ENCODE measurements at regions not wholly inside any gene's neighbourhood (a gene's known extent, or its start where the extent isn't known, plus 50 kb on each side); places are given as distances from the start of the nearest gene placed in this dataset.
"Not testable (repeated sequence)": the region's sequence is repeated elsewhere in the genome, so short reads cannot be mapped to it uniquely, and the experiment has no call there.

DNA sequence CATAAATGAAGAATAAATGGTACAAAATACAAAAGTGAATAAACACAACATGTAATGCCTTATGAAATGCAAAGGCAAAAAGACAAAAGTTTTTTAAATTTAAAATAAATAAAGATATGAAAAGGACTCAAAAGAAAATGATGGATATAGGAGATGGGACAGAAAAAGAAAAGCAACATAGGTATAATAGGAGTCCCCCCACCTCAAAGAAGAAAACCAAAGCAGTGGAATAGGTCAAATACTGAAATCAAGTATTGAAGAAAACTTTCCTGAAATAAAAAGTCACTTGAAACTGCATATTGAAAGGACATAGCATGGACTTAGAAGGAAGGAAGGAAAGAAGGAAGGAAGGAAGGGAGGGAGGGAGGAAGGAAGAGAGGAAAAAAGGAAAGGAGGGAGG lies 110.0 kb upstream of the FAM204A start:
- TF ChIP-seq JUND (IDR thresholded peaks at IDR 0.05; ENCODE audit: low read depth): no peak
- DNase-seq (ENCODE audit: low read depth in 1 of 2, low spot score in 1 of 2): no peak
- in situ Hi-C loops (cut with HindIII; ENCODE audit: low pct_unique_long_range_greater_than_20kb, low sequenced_read_pairs): no loop called here

DNA sequence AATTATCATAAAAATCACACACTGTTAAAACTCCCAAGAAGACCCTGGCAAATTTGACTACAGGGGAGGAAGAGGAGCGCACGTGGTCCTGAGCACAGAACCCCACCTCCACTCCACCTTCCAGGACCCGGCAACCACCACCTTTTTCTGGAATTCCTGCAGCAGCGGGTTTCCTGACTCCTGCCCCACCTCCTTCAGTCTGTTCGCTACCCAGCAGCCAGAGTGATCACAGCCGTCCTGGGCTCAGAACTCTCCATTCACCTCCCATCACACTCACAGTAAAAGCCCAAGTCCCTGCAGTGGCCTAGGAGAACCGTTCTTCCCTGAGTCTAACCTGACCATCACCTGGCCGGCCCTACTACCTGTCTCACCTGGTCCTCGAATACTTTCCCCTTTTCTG lies 107.4 kb upstream of the FAM204A start:
- no peak for TF ChIP-seq JUND (IDR thresholded peaks at IDR 0.05; ENCODE audit: low read depth)
- in situ Hi-C loops (cut with HindIII; ENCODE audit: low pct_unique_long_range_greater_than_20kb, low sequenced_read_pairs): no loop called here
- DNase-seq (ENCODE audit: low read depth in 1 of 2, low spot score in 1 of 2): no peak

DNA sequence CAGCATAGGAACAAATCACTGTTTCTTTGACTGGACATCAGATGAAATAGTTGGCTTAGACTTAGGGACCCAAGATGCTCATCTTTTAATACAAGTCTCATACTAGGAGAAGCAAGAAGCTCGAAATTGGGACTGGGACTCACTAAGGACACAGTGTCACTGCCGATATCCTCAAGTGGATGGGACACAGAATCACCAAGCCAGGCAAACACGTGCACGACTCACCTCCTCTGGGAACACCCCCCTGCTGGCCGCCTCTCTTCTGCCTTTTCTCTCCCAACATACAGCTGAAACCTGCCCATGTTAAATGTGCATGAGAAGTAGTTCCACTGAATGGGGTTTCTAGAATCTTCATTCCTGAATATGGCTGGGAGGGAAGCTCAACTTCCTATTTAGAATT lies 106.6 kb upstream of the FAM204A start:
- DNase-seq (ENCODE audit: low read depth in 1 of 2, low spot score in 1 of 2): no peak
- in situ Hi-C loops (cut with HindIII; ENCODE audit: low pct_unique_long_range_greater_than_20kb, low sequenced_read_pairs): no loop called here
- no peak for TF ChIP-seq JUND (IDR thresholded peaks at IDR 0.05; ENCODE audit: low read depth)

DNA sequence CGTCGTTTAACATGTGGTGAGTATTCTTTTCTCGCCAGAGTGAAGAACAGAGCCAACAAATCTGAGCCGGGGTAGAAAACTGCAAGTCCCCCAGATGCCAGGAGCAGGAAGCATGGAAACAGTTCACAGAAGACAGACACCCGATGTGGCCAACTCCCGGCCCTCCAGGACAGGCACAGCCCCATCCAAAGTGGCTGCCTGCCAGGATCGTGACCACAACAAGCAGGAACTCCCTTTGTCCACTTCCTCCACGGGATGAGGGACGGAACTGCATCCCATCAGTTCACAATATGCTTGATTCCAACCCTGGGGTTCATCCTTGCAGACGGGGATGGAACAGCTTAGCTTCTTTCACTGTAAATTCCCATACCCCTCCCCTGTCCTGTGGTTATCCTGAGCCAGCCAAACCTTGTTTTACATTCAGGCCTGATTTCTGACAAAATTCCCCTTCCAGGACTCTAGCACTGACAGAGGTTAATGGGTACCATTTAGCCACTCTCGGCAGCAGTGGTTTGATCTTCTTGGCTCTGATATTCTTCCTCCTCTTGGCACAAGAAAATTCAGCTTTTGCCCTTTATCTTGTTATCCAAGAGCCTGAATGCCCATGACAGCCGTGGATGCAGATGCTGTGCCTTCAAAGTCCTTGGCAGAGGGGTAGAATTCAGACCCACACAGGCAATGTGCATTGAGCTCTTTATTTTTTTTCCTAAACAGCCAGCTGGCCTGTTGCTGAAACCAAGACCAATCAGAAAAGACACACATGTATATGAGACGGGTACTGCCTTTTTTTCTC lies 105.5 kb upstream of the FAM204A start:
- in situ Hi-C loops (cut with HindIII; ENCODE audit: low pct_unique_long_range_greater_than_20kb, low sequenced_read_pairs): no loop called here
- peak in 1 of 2 experiments; percentile 12 for DNase-seq (ENCODE audit: low read depth in 1 of 2, low spot score in 1 of 2)
- TF ChIP-seq JUND (IDR thresholded peaks at IDR 0.05; ENCODE audit: low read depth): no peak

DNA sequence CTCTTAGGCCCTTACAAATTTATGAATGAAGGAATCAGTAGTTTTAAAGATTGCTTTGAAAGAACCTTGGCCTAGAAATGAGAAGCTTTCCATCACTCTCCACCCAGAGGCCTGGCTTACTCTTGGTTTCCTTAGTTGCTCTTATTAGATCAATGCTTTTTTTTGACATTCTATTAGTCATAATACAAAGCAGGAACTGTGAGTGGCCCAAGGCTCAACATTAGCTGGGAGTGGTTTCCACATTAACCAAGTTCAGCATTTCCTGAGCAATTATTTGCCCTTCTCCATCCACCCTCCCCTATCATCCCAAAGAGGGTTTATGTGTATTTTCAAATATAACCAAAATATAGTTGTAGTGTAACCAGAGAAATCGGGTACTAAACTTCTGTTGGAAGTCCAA lies 103.4 kb upstream of the FAM204A start:
- no peak for TF ChIP-seq JUND (IDR thresholded peaks at IDR 0.05; ENCODE audit: low read depth)
- in situ Hi-C loops (cut with HindIII; ENCODE audit: low pct_unique_long_range_greater_than_20kb, low sequenced_read_pairs): no loop called here
- no peak for DNase-seq (ENCODE audit: low read depth in 1 of 2, low spot score in 1 of 2)

DNA sequence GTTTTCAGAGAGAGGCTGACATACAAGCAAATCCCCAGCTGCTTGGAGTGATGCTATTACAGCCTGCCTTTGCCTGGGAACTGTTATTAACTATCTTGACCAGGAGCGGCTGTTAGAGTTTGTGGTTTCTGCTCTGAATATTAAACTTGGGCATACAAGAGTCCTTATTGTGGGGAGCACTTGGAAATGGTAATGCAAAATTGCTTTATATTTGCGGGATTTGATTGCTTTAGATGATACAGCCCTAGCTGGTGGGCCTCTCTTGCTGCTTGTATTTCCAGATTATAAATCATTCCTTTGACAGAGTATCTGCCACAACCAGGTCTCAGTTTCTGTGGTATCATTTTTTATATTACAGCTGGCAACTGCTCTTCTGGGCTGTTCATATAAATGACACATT lies 101.9 kb upstream of the FAM204A start:
- DNase-seq (ENCODE audit: low read depth in 1 of 2, low spot score in 1 of 2): no peak
- TF ChIP-seq JUND (IDR thresholded peaks at IDR 0.05; ENCODE audit: low read depth): no peak
- in situ Hi-C loops (cut with HindIII; ENCODE audit: low pct_unique_long_range_greater_than_20kb, low sequenced_read_pairs): no loop called here

DNA sequence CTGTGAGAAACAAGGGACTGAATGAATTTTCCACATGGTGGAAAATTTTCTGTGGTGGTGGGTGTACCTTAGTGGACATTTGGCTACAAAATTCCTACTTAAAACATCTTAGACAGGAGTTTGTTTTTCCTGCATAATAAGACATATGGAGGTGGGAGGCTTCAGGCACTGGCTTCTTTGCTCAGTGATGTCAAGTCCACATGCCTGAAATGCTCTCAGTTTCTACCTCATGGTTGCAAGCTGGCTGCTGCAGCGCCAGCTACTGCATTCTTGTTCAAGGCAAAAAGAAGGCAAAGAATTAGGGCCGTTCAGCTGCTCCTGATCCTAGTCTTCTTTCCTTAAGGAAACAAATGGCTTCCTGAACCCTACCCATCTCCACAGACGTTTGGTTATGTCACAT lies 99.9 kb upstream of the FAM204A start:
- TF ChIP-seq JUND (IDR thresholded peaks at IDR 0.05; ENCODE audit: low read depth): no peak
- in situ Hi-C loops (cut with HindIII; ENCODE audit: low pct_unique_long_range_greater_than_20kb, low sequenced_read_pairs): no loop called here
- no peak for DNase-seq (ENCODE audit: low read depth in 1 of 2, low spot score in 1 of 2)

DNA sequence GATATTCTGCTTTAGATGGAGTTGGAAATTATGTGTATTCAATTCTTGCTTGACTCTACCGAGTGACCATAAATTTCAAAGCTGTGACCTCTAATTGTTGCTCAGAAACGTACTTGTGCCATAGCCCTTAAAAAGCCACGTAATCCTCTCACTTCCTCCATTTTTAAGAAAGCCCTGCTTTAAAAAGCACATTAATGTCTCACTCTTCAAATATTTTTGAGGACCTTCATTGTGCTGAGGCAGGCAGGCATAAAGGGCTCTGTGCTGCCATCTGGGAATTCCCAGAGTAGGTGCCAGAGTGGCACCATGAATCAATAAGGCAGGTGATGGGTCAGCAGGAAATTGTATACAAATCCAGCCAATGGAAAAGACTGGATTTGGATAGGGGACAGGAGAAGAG lies 97.7 kb upstream of the FAM204A start:
- in situ Hi-C loops (cut with HindIII; ENCODE audit: low pct_unique_long_range_greater_than_20kb, low sequenced_read_pairs): no loop called here
- TF ChIP-seq JUND (IDR thresholded peaks at IDR 0.05; ENCODE audit: low read depth): no peak
- no peak for DNase-seq (ENCODE audit: low read depth in 1 of 2, low spot score in 1 of 2)

DNA sequence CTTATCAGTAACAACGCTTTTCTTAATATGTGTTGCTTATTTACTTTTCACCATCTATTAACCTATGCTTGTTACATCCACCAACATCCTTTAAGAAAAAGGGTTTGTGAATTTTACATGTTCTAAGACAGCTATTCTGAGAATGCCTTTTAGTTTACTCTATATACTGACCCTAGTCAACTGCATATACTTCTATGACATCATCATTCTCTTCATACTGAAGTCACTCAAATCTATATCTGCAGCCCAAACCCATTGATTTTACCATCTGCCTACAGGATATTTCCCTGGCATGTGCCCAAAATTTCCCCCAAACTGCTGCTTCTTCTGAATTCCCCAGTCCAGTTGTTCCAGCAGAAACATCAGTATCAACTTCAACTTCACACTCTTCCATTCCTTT lies 94.6 kb upstream of the FAM204A start:
- no peak for TF ChIP-seq JUND (IDR thresholded peaks at IDR 0.05; ENCODE audit: low read depth)
- in situ Hi-C loops (cut with HindIII; ENCODE audit: low pct_unique_long_range_greater_than_20kb, low sequenced_read_pairs): no loop called here
- DNase-seq (ENCODE audit: low read depth in 1 of 2, low spot score in 1 of 2): no peak

DNA sequence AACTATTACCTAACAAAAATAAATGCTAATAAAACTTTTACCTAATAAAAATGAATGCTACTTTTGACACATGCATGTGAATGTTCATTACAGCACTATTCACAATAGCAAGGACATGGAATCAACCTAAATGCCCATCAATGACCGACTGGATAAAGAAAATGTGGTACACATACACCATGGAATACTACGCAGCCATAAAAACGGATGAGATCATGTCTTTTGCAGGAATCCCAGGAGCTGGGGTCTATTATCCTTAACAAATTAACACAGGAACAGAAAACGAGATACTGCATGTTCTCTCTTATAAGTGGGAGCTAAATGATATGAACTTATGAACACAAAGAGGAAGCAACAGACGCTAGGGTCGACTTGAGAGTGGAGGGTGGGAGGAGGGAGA lies 88.1 kb upstream of the FAM204A start:
- no peak for TF ChIP-seq JUND (IDR thresholded peaks at IDR 0.05; ENCODE audit: low read depth)
- in situ Hi-C loops (cut with HindIII; ENCODE audit: low pct_unique_long_range_greater_than_20kb, low sequenced_read_pairs): no loop called here
- no peak for DNase-seq (ENCODE audit: low read depth in 1 of 2, low spot score in 1 of 2)

DNA sequence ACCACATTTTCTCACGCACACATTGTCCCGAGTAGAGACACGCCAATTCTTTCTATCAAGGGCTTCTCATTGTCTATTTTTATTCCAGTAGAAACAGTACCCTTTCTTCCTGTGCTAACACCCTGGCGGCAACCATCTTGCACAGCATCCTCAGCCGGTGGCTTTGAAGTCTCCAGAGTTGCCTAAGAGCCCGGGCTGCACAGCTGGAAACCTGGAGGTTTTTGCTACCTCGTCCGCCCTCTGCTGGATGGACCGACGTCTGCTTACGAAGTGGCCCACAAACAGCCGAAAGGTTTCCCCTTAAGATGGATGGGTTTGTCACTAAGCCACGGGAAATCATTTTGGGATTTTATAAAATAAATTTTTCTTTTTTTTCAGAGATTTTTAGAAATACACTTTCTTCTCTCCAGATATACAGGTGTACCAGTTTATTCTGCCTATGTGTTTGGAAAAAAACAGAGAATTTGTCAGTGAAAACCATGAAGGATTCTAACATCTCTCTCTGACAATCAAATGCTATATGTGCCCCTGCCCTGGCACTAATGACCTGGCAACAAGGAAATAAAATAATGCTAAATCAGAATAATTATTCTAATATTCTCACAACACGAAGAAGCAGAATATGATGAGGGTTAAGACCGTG lies 81.8 kb upstream of the FAM204A start:
- TF ChIP-seq JUND (IDR thresholded peaks at IDR 0.05; ENCODE audit: low read depth): no peak
- in situ Hi-C loops (cut with HindIII; ENCODE audit: low pct_unique_long_range_greater_than_20kb, low sequenced_read_pairs): no loop called here
- DNase-seq (ENCODE audit: low read depth in 1 of 2, low spot score in 1 of 2): peak; percentile 23 to 90

DNA sequence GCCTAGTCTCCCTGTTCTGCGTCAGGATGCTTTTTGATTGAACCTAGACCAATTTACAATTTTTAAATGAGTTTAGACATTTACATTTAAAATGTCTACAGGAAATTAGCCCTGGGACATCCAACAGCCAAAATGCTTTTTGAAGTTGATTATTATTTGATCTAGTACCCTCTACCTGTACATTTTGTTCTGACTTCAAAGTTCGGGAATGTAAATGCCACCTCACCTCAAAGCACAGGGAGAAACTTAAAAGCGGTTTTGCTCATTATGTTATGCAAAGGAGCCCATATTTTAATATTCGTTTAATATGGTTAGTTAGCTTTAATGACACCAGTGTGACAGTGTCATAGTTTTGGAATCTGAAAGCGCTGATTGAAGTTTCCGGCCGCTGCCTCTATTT lies 80.1 kb upstream of the FAM204A start:
- in situ Hi-C loops (cut with HindIII; ENCODE audit: low pct_unique_long_range_greater_than_20kb, low sequenced_read_pairs): no loop called here
- TF ChIP-seq JUND (IDR thresholded peaks at IDR 0.05; ENCODE audit: low read depth): no peak
- no peak for DNase-seq (ENCODE audit: low read depth in 1 of 2, low spot score in 1 of 2)

DNA sequence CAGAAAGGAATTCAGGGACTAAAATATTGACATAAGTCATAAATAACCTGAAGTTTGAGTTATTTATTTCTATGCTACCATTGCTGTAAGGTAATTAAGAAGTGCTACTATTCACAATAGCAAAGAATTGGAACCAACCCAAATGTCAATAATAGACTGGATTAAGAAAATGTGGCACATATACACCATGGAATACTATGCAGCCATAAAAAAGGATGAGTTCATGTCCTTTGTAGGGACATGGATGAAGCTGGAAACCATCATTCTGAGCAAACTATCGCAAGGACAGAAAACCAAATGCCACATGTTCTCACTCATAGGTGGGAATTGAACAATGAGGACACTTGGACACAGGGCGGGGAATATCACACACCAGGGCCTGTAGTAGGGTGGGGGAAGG lies 77.9 kb upstream of the FAM204A start:
- in situ Hi-C loops (cut with HindIII; ENCODE audit: low pct_unique_long_range_greater_than_20kb, low sequenced_read_pairs); DNase-seq (ENCODE audit: low read depth in 1 of 2, low spot score in 1 of 2): not testable (repeated sequence)

DNA sequence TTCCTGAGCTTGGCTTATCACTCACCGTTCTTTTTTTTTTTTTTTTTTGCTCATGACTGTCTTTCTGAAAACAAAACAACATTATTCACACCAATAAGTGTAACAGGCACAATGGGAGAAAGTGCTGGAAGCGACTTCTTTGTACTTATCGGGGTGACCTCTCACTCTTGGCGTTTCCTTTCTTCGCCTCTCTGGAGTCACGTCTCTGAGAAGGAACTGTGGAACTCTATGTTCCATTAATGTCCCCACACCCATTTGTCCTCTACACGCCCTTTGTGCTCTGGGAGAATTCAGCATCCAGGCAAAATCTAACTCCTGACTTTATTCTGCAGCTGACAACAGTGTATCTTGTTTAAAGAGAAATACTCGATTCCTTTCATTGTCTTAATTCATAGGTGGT lies 70.8 kb upstream of the FAM204A start:
- in situ Hi-C loops (cut with HindIII; ENCODE audit: low pct_unique_long_range_greater_than_20kb, low sequenced_read_pairs): no loop called here
- no peak for DNase-seq (ENCODE audit: low read depth in 1 of 2, low spot score in 1 of 2)
- no peak for TF ChIP-seq JUND (IDR thresholded peaks at IDR 0.05; ENCODE audit: low read depth)
